Activated naive CD8-positive, alpha-beta T cell treated with anti-CD3 and anti-CD28 coated beads for 36 hours (primary cell): ENCODE measurements at regions not wholly inside any gene's neighbourhood (a gene's known extent, or its start where the extent isn't known, plus 50 kb on each side); places are given as distances from the start of the nearest gene placed in this dataset.

Source experiments
- DNase-seq: peaks from one replicate; pipeline ENCODE4 v3.0.0; 2021
- H3K27ac Mint-ChIP-seq: one replicate; pipeline ENCODE4 v1.8.0; 2022; ENCODE audit warnings: mild to moderate bottlenecking, moderate library complexity, mixed read lengths
- H3K27me3 Mint-ChIP-seq: one replicate; pipeline ENCODE4 v1.8.0; 2022; ENCODE audit warnings: mild to moderate bottlenecking, mixed read lengths
- H3K36me3 Mint-ChIP-seq: one replicate; pipeline ENCODE4 v1.8.0; 2021; ENCODE audit warnings: mild to moderate bottlenecking, mixed read lengths
- H3K4me1 Mint-ChIP-seq: one replicate; pipeline ENCODE4 v1.8.0; 2021; ENCODE audit warnings: mixed read lengths
- H3K4me3 Mint-ChIP-seq: one replicate; pipeline ENCODE4 v1.8.0; 2022; ENCODE audit warnings: mild to moderate bottlenecking, moderate library complexity, mixed read lengths
- H3K9me3 Mint-ChIP-seq: one replicate; pipeline ENCODE4 v1.8.0; 2022; ENCODE audit warnings: mixed read lengths

DNA sequence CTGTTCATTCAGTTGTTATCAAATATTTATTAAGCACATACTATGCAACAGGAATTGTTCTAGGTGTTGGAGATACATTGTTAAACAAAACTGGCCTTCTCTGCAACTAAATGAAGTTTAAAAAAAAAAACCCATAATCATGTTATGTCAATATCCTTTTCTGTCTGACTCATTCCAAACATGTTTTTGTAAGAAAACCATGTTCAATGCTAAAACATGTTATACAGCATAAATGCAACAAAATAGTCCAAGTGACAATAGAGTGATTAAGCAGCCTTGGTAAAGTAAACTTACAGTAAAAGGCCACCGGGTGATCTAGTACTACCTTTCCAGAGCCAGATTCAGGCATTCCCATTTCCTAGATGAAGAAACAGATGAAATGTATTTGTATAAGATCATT is 278.0 kb upstream of the NECTIN3 start:
- Mint-ChIP-seq H3K27me3 (peaks cover 14% of the 10 kb centered on the region), H3K9me3 (no peaks in the 10 kb centered on the region), H3K36me3 (no peaks in the 10 kb centered on the region), H3K27ac (no peak overlapping the region), H3K4me3 (no peak overlapping the region), H3K4me1 (no peaks in the 10 kb centered on the region)
- DNase-seq, result no peak

DNA sequence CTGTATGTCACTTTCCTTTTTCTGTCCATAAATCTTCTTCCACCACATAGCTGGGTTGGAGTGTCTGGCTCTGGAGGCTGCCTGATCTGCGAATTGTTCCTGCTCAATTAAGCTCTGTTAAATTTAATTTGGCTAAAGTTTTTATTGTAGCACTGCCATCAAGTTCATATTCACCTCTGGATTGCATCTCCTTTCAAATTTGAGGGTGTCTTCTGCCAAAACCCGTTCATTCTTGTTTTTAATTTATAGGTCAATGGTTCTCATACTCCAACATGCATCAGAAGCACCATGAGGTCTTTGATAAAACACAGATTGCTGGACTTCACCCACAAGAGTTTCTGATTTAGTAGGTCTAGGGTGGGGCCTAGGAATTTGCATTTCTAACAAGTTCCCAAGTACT is 276.5 kb upstream of the NECTIN3 start:
- Mint-ChIP-seq H3K27me3 (peaks cover 18% of the 10 kb centered on the region), H3K4me3 (no peak overlapping the region), H3K4me1 (no peaks in the 10 kb centered on the region), H3K9me3 (no peaks in the 10 kb centered on the region), H3K27ac (no peak overlapping the region), H3K36me3 (no peaks in the 10 kb centered on the region)
- DNase-seq, result no peak

DNA sequence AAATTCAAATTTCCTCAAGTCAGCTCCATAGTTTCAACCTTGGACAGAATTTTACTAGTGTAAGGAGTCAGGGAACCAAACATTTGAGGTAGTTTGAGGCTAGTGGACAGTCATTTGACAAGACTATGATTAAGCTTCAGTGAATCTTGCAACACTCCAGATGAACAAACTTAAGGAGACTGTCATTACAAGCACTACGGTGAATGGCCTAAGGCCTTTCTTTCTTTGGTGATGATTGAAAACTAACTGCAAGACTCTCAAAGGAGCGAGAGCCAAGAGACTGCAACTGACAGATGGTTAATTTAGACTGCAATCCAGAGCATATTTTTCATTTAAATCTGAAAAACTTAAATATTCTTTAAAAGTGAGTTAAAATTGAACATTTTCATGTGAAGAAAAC is 272.3 kb upstream of the NECTIN3 start:
- H3K36me3 Mint-ChIP-seq, result no peaks in the 10 kb centered on the region
- H3K9me3 Mint-ChIP-seq, result no peaks in the 10 kb centered on the region
- no peak overlapping the region for H3K4me3 Mint-ChIP-seq
- no peak for DNase-seq
- peaks cover 9% of the 10 kb centered on the region for H3K27me3 Mint-ChIP-seq
- H3K4me1 Mint-ChIP-seq, result no peaks in the 10 kb centered on the region
- no peak overlapping the region for H3K27ac Mint-ChIP-seq

DNA sequence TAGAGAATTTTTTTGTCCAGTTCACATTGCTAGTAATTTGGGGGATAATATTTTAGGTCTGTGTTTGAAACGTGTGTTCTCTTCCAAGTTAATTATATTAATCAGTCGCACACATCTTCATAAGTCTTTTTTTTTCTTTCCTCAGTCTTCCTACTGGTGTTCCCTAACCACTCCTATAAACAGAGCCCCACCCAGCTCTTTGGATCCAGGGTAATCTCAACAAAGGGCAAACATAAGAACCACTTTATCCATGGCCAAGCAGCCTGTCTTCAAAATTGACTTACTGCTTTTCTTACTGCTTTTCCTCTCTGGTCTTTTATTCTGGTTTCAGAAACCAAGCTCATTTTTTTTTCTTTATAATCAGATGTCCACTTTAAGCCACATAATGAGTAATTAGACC is 266.8 kb upstream of the NECTIN3 start:
- H3K9me3 Mint-ChIP-seq, result no peaks in the 10 kb centered on the region
- H3K27me3 Mint-ChIP-seq, result peaks cover 5% of the 10 kb centered on the region
- H3K36me3 Mint-ChIP-seq, result no peaks in the 10 kb centered on the region
- H3K27ac Mint-ChIP-seq, result no peak overlapping the region
- no peak overlapping the region for H3K4me3 Mint-ChIP-seq
- no peak for DNase-seq
- no peaks in the 10 kb centered on the region for H3K4me1 Mint-ChIP-seq

DNA sequence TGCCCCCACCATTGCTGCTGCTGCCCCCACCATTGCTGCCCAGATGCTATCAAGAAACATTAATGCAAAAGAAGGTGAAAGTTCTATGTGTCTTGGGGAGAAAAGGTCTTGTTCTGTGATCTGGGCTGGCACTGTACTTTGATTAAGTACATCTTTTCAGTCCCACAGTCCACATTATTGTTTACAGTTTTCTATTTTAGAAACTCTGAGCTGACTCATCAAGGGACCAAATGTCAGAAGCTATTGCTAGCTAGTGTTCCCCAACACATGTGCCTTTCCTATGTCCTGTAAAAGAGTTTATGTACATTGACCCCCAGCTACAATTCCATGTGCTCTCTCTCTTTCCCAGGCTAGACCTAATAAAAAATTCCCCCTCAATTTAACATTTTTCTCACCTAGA is 264.7 kb upstream of the NECTIN3 start:
- H3K9me3 Mint-ChIP-seq, result no peaks in the 10 kb centered on the region
- H3K36me3 Mint-ChIP-seq, result no peaks in the 10 kb centered on the region
- no peak overlapping the region for H3K4me3 Mint-ChIP-seq
- no peak for DNase-seq
- no peaks in the 10 kb centered on the region for H3K4me1 Mint-ChIP-seq
- no peak overlapping the region for H3K27ac Mint-ChIP-seq
- peaks cover 9% of the 10 kb centered on the region for H3K27me3 Mint-ChIP-seq

DNA sequence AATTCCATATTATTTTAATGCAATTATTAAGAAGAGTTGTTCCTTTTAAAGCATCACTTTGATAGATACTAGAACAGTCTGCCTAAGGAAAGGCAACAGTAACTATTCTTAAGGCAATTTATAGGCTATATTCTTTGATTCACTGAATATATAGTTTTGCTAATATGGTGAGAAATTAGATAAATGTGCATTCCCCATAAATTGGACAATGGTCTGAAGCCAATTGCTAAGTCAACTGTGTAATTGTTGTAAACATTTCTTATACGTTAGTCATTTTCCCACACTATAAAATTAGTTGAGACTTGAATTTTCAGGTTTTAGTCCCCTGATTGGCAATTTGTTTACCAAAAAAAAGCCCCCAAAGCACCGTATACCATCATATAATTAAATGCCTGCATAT is 263.0 kb upstream of the NECTIN3 start:
- Mint-ChIP-seq H3K36me3 (no peaks in the 10 kb centered on the region), H3K27ac (no peak overlapping the region), H3K4me1 (no peaks in the 10 kb centered on the region), H3K4me3 (no peak overlapping the region), H3K27me3 (peaks cover 11% of the 10 kb centered on the region), H3K9me3 (no peaks in the 10 kb centered on the region)
- DNase-seq, result no peak

DNA sequence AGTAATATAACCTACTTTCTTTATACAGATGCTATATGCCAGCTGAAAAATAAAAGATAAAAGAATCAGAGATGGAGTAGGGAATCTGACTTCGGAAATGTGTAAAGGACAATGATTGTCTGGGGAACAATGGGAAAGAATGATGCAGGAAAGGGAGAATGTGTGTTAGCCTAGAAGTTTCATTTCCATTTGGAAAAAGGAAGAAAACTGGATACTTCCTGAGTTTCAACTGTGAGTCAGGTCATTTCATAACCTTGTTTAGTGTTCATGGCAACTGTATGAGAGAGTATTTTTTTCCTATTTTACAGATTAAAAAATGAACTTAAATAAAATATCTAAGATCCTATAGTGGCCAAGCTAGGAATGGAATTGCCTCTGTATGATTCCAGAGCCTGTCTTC is 261.3 kb upstream of the NECTIN3 start:
- Mint-ChIP-seq H3K27me3 (peaks cover 18% of the 10 kb centered on the region), H3K4me3 (no peak overlapping the region), H3K27ac (no peak overlapping the region), H3K4me1 (peaks cover 11% of the 10 kb centered on the region), H3K36me3 (no peaks in the 10 kb centered on the region), H3K9me3 (no peaks in the 10 kb centered on the region)
- no peak for DNase-seq

DNA sequence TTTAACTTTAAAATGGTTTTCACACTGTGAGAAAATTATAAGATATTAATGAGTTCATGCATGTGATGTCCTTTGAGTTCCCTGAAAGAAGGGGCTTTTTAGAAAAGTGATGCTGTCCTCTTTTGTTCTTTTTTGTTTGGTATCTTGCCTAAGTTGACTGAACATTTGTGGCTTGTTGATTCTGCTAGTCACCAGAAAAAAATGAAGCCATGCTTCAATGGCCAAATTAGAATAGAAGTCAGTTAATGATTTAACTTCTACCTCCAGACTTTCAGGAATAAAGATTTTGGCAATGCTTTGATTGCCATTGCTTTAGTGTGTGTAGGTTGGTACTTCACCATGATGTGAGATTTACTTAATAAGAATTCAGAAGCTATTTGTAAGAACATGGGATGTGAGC is 260.6 kb upstream of the NECTIN3 start:
- DNase-seq, result no peak
- H3K4me1 Mint-ChIP-seq, result peaks cover 11% of the 10 kb centered on the region
- no peaks in the 10 kb centered on the region for H3K9me3 Mint-ChIP-seq
- H3K36me3 Mint-ChIP-seq, result no peaks in the 10 kb centered on the region
- H3K27me3 Mint-ChIP-seq, result peaks cover 18% of the 10 kb centered on the region
- H3K4me3 Mint-ChIP-seq, result no peak overlapping the region
- H3K27ac Mint-ChIP-seq, result no peak overlapping the region

DNA sequence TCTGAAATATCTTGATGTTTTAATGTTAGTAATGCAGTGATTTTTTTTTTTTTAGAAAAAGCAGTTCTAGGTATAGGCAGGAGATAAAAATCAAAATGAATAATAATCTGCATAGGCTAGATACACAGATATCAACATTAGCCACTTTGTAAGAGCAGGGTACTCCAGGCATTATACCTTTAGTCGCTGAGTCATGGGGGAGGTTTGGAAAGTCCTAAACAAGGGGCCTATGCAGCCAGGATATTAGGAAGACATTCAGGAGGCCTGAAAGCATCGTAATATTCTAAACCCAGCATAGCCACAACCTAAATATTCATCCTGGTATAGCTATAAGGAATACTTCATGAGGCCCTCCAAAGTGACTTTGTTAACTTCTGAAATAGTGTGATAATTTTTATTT is 258.1 kb upstream of the NECTIN3 start:
- Mint-ChIP-seq H3K27me3 (peaks cover 18% of the 10 kb centered on the region), H3K4me3 (no peak overlapping the region), H3K27ac (no peak overlapping the region), H3K9me3 (no peaks in the 10 kb centered on the region), H3K4me1 (peaks cover 11% of the 10 kb centered on the region), H3K36me3 (no peaks in the 10 kb centered on the region)
- DNase-seq, result no peak

DNA sequence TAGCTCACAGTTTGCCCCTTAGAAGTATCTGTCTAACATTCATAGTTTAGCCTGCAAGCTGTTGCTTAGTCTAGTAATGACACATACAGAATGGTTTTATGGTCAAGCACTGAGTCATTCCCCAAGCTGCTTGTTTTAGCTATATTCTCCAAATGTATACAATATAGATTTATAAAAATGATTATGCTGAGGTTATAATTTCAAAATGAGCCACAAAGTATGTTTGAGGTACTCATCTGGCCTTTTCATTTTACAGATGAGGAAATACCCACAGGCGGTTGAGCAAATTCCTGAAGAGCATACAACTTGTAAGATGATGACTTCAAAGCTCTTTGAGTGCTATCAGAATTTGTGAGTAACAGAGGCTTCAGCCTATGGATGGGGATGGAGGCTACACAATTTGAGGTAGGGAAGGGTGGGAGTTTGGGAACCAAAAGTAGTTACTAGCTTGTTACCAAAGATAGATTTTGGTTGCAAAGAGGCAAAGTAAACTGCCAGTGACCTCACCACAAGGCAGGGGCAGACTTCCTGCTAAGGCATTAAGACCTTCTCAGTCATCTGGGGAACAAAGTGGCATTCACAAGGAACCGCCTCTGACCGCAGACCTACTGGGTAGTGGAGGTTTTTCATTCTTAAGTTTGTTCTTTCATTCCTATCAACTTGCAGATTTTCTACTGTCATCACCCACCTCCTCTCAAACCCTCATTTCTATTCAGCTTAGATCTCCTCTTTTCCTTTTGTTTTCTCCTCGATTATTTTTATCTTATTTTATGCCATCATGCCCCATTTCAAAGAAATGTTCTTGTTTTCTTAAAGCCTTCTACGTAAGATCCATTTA is 257.2 kb upstream of the NECTIN3 start:
- no peaks in the 10 kb centered on the region for H3K36me3 Mint-ChIP-seq
- peak; percentile 14 for DNase-seq
- peaks cover 18% of the 10 kb centered on the region for H3K27me3 Mint-ChIP-seq
- H3K27ac Mint-ChIP-seq, result peak overlapping the region; percentile 3
- H3K4me1 Mint-ChIP-seq, result peaks cover 11% of the 10 kb centered on the region
- no peaks in the 10 kb centered on the region for H3K9me3 Mint-ChIP-seq
- no peak overlapping the region for H3K4me3 Mint-ChIP-seq

DNA sequence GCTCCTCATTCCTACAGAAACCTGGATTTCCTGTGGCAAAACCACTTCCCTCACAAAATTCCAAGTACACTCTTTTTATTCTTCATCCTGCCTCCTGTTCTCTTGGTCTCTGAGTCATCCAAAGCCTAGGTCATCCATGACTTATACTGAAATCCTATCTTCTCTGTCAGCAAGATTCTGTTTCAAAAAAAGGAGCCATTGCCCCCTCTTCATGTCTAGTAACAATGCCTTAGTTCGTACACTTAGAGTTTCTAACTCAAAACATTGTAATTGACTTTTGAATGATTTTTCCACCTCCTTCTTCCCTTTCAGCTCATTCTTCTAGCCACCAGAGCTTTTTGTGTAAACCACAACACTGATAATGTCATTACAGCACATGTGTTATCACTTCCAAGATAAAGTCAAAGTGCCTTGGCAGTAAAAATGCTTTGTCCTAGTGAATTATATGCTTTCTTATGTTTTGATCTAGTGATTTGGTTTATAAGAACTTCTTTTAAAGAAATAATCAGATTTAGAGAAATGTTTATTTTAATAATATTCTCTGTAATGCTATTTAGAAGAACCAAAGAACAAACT is 256.5 kb upstream of the NECTIN3 start:
- Mint-ChIP-seq H3K4me3 (no peak overlapping the region), H3K4me1 (peaks cover 11% of the 10 kb centered on the region), H3K27ac (no peak overlapping the region), H3K27me3 (peaks cover 22% of the 10 kb centered on the region), H3K9me3 (no peaks in the 10 kb centered on the region), H3K36me3 (no peaks in the 10 kb centered on the region)
- DNase-seq, result no peak

DNA sequence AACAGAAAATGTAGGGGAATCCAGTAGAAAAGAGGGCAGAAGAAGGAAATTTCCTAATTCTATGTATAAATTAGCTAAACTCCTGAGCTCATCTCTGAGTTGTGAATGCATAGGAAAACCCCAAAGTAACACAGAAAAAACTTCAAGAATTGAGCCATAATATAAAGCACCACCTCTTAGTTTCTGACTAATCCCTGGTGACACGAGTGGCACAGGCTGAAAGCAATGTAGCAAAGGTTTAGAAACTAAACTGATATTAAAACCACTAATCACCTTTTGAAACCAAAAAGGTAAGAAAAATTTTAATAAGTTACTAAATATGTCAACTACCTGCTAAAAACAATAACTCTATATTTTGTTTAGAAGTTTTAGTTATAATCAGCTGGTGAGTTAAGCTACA is 255.6 kb upstream of the NECTIN3 start:
- H3K9me3 Mint-ChIP-seq, result no peaks in the 10 kb centered on the region
- H3K4me3 Mint-ChIP-seq, result no peak overlapping the region
- peaks cover 11% of the 10 kb centered on the region for H3K4me1 Mint-ChIP-seq
- no peak for DNase-seq
- H3K27ac Mint-ChIP-seq, result no peak overlapping the region
- no peaks in the 10 kb centered on the region for H3K36me3 Mint-ChIP-seq
- H3K27me3 Mint-ChIP-seq, result peaks cover 19% of the 10 kb centered on the region

DNA sequence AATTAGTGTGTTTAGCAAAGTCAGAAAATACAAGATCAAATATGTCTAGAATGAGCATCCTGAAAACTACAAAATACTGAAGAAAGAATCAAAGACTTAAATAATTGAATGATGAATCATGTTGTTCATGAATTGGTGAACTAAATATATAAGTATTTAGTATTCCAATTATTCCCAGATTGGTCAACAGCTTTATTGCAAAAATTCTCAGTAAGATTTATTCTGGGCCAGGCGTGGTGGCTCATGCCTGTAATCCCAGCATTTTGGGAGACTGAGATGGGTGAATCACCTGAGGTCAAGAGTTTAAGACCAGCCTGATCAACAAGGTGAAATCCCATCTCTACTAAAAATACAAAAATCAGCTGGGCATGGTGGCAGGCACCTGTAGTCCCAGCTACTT is 250.0 kb upstream of the NECTIN3 start:
- Mint-ChIP-seq H3K27ac (no peak overlapping the region), H3K9me3 (peaks cover 2% of the 10 kb centered on the region), H3K27me3 (peaks cover 4% of the 10 kb centered on the region), H3K36me3 (no peaks in the 10 kb centered on the region), H3K4me3 (no peak overlapping the region), H3K4me1 (no peaks in the 10 kb centered on the region)
- DNase-seq, result no peak

DNA sequence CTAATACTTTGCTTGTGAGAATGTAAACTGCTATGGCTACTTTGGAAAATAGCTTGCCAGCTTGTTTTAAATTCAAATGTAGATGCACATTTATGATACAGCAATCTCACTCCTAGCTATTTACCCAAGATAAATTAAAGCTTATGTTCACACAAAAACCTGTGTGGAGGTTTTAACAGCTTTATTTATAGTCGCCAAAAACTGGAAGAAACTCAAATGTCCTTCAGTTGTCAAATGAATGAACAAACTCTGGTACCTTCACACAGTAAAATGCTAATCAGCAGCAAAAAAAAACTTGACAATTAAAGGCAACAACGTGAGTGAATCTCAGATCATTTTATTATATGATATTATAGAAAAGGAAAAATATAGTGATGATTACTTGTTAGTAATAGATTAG is 248.6 kb upstream of the NECTIN3 start:
- no peak for DNase-seq
- Mint-ChIP-seq H3K4me1 (no peaks in the 10 kb centered on the region), H3K4me3 (no peak overlapping the region), H3K36me3 (no peaks in the 10 kb centered on the region), H3K27ac (no peak overlapping the region), H3K9me3 (peaks cover 4% of the 10 kb centered on the region), H3K27me3 (peaks cover 4% of the 10 kb centered on the region)

DNA sequence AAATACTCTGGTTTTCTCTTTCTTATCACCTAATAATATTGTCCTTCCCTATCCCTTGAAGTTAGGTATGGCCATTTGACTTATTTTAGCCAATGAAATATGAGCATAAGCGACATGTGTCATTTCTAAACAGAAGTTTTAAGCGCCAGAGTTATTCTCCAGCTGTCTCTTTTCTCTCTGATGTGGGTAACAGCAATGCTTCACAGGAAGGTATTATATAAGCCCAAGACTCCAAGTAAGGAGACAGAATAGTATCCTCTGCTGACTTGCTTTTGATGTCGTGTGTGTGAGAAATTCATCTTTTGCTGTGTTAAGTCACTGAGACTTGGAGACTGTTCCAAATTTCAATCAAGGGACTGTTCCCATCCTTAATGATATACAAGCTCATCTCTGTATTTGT is 224.6 kb upstream of the NECTIN3 start:
- no peak overlapping the region for H3K4me3 Mint-ChIP-seq
- H3K36me3 Mint-ChIP-seq, result no peaks in the 10 kb centered on the region
- H3K4me1 Mint-ChIP-seq, result no peaks in the 10 kb centered on the region
- no peak for DNase-seq
- H3K9me3 Mint-ChIP-seq, result peaks cover 7% of the 10 kb centered on the region
- H3K27me3 Mint-ChIP-seq, result no peaks in the 10 kb centered on the region
- no peak overlapping the region for H3K27ac Mint-ChIP-seq

DNA sequence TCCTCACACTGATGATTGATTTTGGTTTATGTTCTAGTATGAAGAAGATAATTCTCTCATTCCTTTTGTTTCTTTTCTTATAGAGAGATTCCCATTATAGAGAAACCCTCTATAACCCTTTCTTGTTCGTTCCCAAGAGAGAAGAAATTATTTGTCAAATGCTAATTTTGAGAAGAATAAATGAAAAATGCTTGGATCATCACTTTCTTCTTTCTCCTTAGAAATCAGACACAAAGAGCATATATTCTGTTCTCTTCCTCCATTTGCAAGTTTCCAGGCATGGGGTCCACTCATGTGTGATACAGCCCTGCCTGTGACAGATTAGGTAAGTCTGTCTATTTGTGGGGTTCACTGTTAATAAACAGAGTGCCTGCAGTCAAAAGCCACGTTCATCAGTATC is 222.6 kb upstream of the NECTIN3 start:
- H3K4me3 Mint-ChIP-seq, result no peak overlapping the region
- no peaks in the 10 kb centered on the region for H3K4me1 Mint-ChIP-seq
- H3K27ac Mint-ChIP-seq, result no peak overlapping the region
- no peaks in the 10 kb centered on the region for H3K36me3 Mint-ChIP-seq
- peaks cover 5% of the 10 kb centered on the region for H3K9me3 Mint-ChIP-seq
- no peak for DNase-seq
- H3K27me3 Mint-ChIP-seq, result peaks cover 10% of the 10 kb centered on the region
